NOMO-1 treated with dmso at 0.1 percent for 144 hours (cell line): ENCODE measurements at regions not wholly inside any gene's neighbourhood (a gene's known extent, or its start where the extent isn't known, plus 50 kb on each side); places are given as distances from the start of the nearest gene placed in this dataset.

Experiments
- DNase-seq: peaks from one replicate; lab custom pipeline; 2025; ENCODE audit not compliant: unreplicated experiment; lab: John Stamatoyannopoulos, UW

GRCh38 chr3:168534761-168535160 lies 439.0 kb upstream of the GOLIM4 start:
- DNase-seq = no peak

DNA sequence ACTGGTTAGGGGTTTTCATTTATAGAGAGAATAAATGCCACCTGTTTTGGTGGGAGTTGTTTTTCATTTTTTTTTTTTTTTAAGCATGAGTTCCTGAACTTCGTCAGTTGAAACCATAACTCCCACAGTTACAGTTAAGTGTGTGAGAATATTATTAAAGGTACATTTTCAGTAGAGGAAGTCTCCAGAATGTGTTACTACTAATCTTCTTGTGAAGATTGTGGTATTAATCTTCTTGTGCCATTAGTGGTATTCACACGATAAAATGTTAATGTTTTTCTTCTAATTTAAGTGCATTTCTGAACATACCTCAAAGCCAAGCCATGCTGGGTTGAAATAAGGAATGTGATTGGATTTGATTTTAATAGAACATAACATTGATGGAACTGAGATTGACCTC lies 437.9 kb upstream of the GOLIM4 start:
- no peak for DNase-seq

DNA sequence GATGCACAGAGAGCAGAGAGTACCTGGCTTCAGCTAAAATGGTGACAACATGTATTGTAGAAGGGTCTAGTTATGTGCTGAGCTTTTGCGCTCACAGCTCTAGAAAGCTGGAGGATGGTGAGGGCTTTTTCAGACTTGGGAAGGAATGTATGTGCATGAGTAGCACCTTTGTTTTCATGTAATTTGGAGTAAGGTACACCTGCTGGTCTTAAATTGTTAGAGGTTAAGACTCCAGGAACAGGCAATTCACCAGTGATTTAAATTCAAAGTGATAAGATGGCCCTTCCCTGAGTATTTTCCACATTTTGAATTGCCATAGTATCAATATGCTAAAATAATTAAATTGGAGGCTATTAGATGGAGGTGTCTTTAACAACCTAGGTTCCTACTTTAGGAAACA lies 436.4 kb upstream of the GOLIM4 start:
- no peak for DNase-seq

- DNase-seq = no peak
These were observed 435.4 kb upstream of the GOLIM4 start for GRCh38 chr3:168531116-168531515.

DNA sequence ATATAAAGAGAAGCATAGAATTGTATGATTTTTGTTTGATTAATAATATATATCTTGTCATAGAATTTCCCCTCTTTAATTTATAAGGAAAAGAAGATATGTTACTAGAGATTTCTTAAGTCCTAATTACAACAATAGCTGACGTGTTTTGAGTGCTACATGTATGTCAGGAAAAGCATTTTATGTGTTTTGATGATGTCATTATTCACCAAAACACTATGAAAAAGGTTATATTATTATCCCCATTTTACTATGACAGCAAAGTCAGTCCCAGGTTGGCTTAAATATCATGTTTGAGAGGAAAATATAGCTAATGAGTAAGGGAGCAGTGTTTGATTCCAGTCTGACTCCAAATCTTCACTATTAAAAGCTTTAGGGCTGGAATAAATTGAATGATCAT lies 428.4 kb upstream of the GOLIM4 start:
- DNase-seq = no peak

- DNase-seq = no peak
These were observed 421.7 kb upstream of the GOLIM4 start for GRCh38 chr3:168517249-168518071.

DNA sequence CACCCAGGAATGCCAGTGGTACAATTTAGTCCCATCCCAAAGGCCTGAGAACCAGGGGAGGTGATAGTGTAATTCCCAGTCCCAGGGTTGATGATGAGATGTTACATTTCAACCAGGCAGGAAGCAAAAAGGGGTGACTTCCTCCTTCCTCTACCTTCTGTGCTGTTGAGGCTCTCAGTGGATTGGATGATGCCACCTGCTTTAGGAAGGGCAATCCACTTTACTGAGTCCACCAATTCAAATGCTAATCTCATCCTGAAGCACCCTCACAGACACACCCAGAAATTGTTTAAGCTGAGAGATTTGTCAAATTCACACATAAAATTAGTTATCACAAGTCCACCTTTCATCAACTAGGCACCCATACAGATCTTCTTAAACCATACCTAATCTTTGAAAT lies 418.5 kb upstream of the GOLIM4 start:
- no peak for DNase-seq

DNA sequence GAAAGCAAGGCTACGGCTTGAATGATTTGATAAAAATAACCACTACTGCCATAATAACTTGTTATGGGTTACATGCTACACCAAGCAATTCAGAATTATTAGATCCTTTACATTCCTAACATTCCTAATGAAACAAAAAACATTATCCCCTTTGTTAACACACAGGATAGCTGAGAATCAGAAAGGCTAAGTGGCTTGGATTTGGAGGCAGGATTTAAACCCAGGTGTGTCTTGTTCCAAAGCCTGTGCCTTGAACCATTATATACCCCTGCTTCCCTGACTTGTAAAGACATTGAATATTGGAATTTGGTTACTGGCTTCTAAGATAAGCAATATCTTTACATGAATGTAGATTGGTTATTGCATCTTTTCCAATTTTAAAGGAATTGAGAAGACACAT lies 417.1 kb upstream of the GOLIM4 start:
- DNase-seq = no peak

GRCh38 chr3:168511428-168512014 lies 415.8 kb upstream of the GOLIM4 start:
- no peak for DNase-seq

DNA sequence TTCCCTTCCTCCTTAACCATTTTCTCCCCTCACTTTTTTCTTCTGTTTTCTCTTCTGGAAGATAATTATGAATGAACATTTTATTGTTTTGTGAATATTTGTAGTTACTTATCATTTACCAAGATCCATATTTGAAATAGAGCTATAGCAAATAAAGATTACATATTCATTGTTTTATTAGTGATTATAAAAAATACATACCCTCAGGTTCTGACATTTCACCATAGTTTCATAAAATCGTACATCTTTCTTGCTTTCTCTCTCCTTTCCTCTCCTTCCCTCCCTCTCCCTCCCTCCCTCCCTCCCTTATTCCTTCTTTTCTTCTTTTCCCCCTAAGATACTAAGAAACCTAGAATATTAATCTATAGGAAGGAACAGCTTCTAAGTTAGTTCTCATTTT lies 410.9 kb upstream of the GOLIM4 start:
- DNase-seq = no peak

DNA sequence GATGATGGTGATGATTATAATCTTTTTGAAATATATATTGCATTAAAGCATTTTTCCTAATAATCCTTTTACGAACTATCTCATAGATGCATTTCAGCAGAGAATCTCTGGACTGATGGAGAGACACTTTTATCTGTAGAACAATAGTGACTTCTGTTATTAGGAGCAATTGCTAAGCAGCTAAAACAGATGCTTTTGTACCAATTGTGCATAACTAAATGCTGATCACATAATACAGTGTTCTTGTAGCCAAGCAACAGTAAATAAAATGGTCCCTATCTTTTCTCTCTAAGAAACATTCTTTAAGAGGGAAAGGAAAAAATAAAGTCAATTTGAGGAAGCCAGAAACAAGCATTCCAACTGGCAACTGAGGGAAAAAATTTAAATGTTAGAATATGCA lies 405.8 kb upstream of the GOLIM4 start:
- DNase-seq = no peak

GRCh38 chr3:168498194-168498593 lies 402.5 kb upstream of the GOLIM4 start:
- DNase-seq = no peak

GRCh38 chr3:168497741-168498140 lies 402.0 kb upstream of the GOLIM4 start:
- no peak for DNase-seq

GRCh38 chr3:168497183-168497582 lies 401.5 kb upstream of the GOLIM4 start:
- no peak for DNase-seq

- DNase-seq = no peak
These were observed 400.2 kb upstream of the GOLIM4 start for GRCh38 chr3:168495932-168496331.

DNA sequence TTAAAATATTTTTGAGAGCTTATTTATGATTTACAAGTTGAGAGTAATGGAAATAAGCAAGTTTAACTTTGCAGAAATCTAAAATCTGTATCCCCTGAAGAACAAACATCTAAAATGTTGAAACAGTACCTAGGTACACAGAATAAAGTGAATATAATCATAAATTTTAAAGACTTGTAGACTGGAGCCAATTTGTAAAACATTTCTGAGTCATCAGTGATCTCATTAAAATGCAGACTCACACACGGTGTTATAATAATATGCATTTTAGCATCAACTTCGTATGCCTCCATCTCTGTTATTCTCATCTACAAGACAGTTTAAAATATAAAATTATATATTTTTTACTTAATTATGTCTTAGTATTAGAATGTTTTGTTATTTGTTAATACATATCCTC lies 399.5 kb upstream of the GOLIM4 start:
- DNase-seq = no peak

- no peak for DNase-seq
These were observed 397.9 kb upstream of the GOLIM4 start for GRCh38 chr3:168493412-168494205.

DNA sequence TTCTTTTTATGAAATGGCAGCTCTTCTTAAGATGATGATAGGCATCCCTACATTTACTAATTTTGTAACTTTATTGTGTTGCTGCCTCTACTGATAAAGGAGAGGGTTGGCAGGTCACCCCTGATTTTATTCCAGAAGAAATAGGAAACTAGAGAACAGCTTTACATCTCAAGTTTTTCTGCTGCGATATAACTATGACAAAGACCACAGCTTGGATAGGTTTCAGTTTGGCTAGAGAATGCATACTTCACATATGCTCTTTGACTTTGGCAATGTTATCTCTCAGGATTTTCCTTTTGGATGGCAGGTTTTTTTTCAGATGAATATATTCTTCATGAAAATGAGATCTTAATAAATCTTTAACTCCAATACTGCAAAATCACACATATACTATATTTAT lies 395.3 kb upstream of the GOLIM4 start:
- no peak for DNase-seq

GRCh38 chr3:168489301-168489700 lies 393.6 kb upstream of the GOLIM4 start:
- no peak for DNase-seq

DNA sequence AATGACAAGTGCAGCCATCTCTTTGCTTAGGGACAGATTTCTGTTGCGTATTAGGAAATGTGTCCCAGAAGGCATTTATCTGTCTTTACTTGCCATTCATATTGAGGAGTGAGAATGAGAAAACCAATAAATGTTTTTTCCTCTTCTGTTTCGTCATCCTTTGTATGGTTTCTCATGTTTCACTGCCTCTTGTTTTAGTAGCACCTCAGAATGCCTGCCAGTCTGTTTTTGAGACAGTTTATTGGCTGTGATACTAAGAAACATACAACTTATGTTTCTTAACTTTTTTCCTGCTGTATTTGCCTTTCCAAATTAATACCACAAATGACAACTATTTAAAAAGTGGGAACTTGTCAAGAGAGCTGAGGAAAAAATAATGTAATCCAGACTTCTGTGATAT lies 390.2 kb upstream of the GOLIM4 start:
- DNase-seq = no peak

- DNase-seq = no peak
These were observed 380.7 kb upstream of the GOLIM4 start for GRCh38 chr3:168476360-168476980.

DNA sequence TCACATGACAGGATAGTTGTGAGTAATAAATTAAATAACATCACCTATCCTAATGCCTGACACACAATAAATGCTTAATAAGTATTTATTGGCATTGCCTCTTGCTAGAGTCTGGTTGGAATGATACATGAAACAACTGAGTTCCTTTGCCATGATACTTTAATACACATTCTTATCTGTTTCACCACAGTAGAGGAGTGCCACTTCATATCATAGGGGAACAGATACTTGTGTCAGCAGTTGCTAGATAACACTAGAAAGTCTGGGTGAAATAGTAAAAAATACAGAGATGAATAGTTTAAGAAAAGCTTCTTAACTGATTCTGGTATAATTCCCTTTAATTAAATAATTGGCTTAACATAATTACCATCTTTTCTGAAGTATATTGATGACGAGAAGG lies 380.0 kb upstream of the GOLIM4 start:
- DNase-seq = no peak
